HepG2 (cell line): ENCODE measurements at regions not wholly inside any gene's neighbourhood (a gene's known extent, or its start where the extent isn't known, plus 50 kb on each side); places are given as distances from the start of the nearest gene placed in this dataset.

Source experiments
- ATAC-seq: fragments of 200-7000 bp; cut with Tn5 transposase; 3 replicates; pipeline ENCODE4 v1.9.1; 2020; ENCODE audit warnings: mild to moderate bottlenecking, moderate library complexity
- BruUV-seq: library from RNA; stranded (reverse); fragments of 400-500 nt; replicated peaks from 2 replicates; lab custom pipeline; 2021; lab: Mats Ljungman, UMichigan
- CTCF ChIA-PET: fragments of 300-600 bp; formaldehyde crosslinking; extraction: SDS; loops from one replicate; lab custom pipeline; 2021; ENCODE audit warnings: low total read pairs, inconsistent platforms, low intra/inter-chr PET ratio; lab: Yijun Ruan, JAX
- POLR2A ChIA-PET: fragments of 350-600 bp; sonication (Branson Sonifier 250); formaldehyde crosslinking; loops from one replicate; lab custom pipeline; 2020; ENCODE audit warnings: antibody characterized with exemption, inconsistent platforms; lab: Yijun Ruan, JAX
- DNase-seq: peaks from one replicate; pipeline ENCODE4 v3.0.0-alpha.2; 2015; ENCODE audit warnings: low spot score
- FAIRE-seq: peaks from 3 replicates; lab custom pipeline; 2011; peaks lifted over from hg19 to GRCh38; lab: Jason Lieb, UNC
- H2AFZ ChIP-seq: one replicate; pipeline ENCODE4 v1.6.1; 2011; ENCODE audit warnings: low read length, inconsistent platforms
- H3K27ac ChIP-seq: fragments of 300-600 bp; 3 replicates; pipeline ENCODE4 v1.8.0; 2011; ENCODE audit warnings: mixed run types, mild to moderate bottlenecking, mixed read lengths, low read length, inconsistent platforms; ENCODE audit not compliant: insufficient read depth; ENCODE audit errors: extremely low read length
- H3K27me3 ChIP-seq, 2 experiments: fragments of 200-600 bp in 1 of 2; 2 replicates in 1 of 2; 3 replicates in 1 of 2; pipeline versions ENCODE4 v1.6.0 to v1.8.0; 2011; ENCODE audit warnings: low read length in 2 of 2, mild to moderate bottlenecking in 2 of 2, moderate library complexity in 2 of 2, inconsistent platforms in 1 of 2; ENCODE audit not compliant: insufficient read depth in 2 of 2, control insufficient read depth in 1 of 2
- H3K36me3 ChIP-seq, 2 experiments: fragments of 200-600 bp in 1 of 2; replicated peaks in 1 of 2; 2 replicates in 1 of 2; 3 replicates in 1 of 2; pipeline versions ENCODE4 v1.5.1 to v1.8.0; 2011; ENCODE audit warnings: low read length in 2 of 2, inconsistent platforms in 1 of 2; ENCODE audit not compliant: insufficient read depth in 2 of 2, control insufficient read depth in 1 of 2
- H3K4me1 ChIP-seq: 2 replicates; pipeline ENCODE4 v1.5.1; 2012; ENCODE audit warnings: low read length, inconsistent platforms; ENCODE audit not compliant: insufficient read depth
- H3K4me2 ChIP-seq: 2 replicates; pipeline ENCODE4 v1.6.0; 2011; ENCODE audit warnings: low read depth, low read length, inconsistent platforms
- H3K4me3 ChIP-seq, 3 experiments: fragments of 200-600 bp in 1 of 3; sonication (generic), shearing (Covaris generic) in 1 of 3; replicated peaks in 1 of 3; 2 replicates each; pipeline ENCODE4 v1.5.1; 2011 to 2016; ENCODE audit warnings: low read length in 3 of 3, inconsistent platforms in 2 of 3, low read depth in 2 of 3, mild to moderate bottlenecking in 2 of 3, control low read depth in 1 of 3, mixed read lengths in 1 of 3; ENCODE audit not compliant: insufficient read depth in 1 of 3
- H3K79me2 ChIP-seq: one replicate; pipeline ENCODE4 v1.6.1; 2011; ENCODE audit warnings: low read length, inconsistent platforms; ENCODE audit not compliant: insufficient read depth
- H3K9ac ChIP-seq: 2 replicates; pipeline ENCODE4 v1.6.0; 2011; ENCODE audit warnings: mild to moderate bottlenecking, low read depth, low read length, inconsistent platforms; ENCODE audit not compliant: insufficient read depth
- H3K9me3 ChIP-seq: 2 replicates; pipeline ENCODE4 v1.5.1; 2012; ENCODE audit warnings: mild to moderate bottlenecking, low read length
- H4K20me1 ChIP-seq: 2 replicates; pipeline ENCODE4 v1.6.0; 2011; ENCODE audit warnings: inconsistent platforms, mild to moderate bottlenecking, low read length, moderate library complexity; ENCODE audit not compliant: insufficient read depth
- CBFB ChIP-seq: sonication (generic); formaldehyde crosslinking; IDR thresholded peaks from 2 replicates; pipeline ENCODE4 v1.4.0; 2020; ENCODE audit warnings: missing genetic modification reagents
- GPN1 ChIP-seq: sonication (generic); formaldehyde crosslinking; IDR thresholded peaks from 2 replicates; pipeline ENCODE4 v1.5.1; 2020; ENCODE audit warnings: missing genetic modification reagents, borderline replicate concordance
- HNF4A ChIP-seq: sonication (generic); formaldehyde crosslinking; IDR thresholded peaks from 2 replicates; pipeline ENCODE4 v1.4.0; 2020; ENCODE audit warnings: missing genetic modification reagents
- HNF4G ChIP-seq, 2 experiments: sonication (generic) in 1 of 2; formaldehyde crosslinking in 1 of 2; IDR thresholded peaks; 2 replicates each; pipeline versions ENCODE4 v1.4.0 to v1.6.1; 2011 to 2020; ENCODE audit warnings: borderline replicate concordance in 2 of 2, low read depth in 2 of 2, mild to moderate bottlenecking in 2 of 2, low read length in 1 of 2, missing genetic modification reagents in 1 of 2, moderate library complexity in 1 of 2
- HNRNPK ChIP-seq: fragments of 200-400 bp; formaldehyde crosslinking; IDR thresholded peaks from 2 replicates; pipeline ENCODE4 v1.6.1; 2018; ENCODE audit warnings: low read length, low read depth, moderate library complexity, mild to moderate bottlenecking; ENCODE audit not compliant: poor library complexity, severe bottlenecking
- HOXA3 ChIP-seq: sonication (generic); formaldehyde crosslinking; IDR thresholded peaks from 2 replicates; pipeline ENCODE4 v1.5.0; 2020; ENCODE audit warnings: missing genetic modification reagents
- MIER3 ChIP-seq: IDR thresholded peaks from 2 replicates; pipeline ENCODE4 v1.6.1; 2016; ENCODE audit warnings: missing compliant biosample characterization, borderline replicate concordance
- MIXL1 ChIP-seq: IDR thresholded peaks from 2 replicates; pipeline ENCODE4 v1.6.1; 2016
- PAXIP1 ChIP-seq: sonication (generic); formaldehyde crosslinking; conservative IDR thresholded peaks from 2 replicates; pipeline ENCODE4 v1.4.0; 2020; ENCODE audit warnings: mild to moderate bottlenecking, missing genetic modification reagents, moderate library complexity
- POLR2AphosphoS2 ChIP-seq: IDR thresholded peaks from 2 replicates; pipeline ENCODE4 v1.6.1; 2011; ENCODE audit warnings: low read depth, low read length, improper control_type of control experiment
- REST ChIP-seq, 2 experiments: IDR thresholded peaks; 2 replicates each; pipeline ENCODE4 v1.6.1; 2011 to 2012; ENCODE audit warnings: low read length in 2 of 2, borderline replicate concordance in 1 of 2, low read depth in 1 of 2, mild to moderate bottlenecking in 1 of 2, moderate library complexity in 1 of 2
- SOX5 ChIP-seq: IDR thresholded peaks from 2 replicates; pipeline ENCODE4 v1.6.1; 2016; ENCODE audit warnings: borderline replicate concordance
- TERF1 ChIP-seq: sonication (generic); formaldehyde crosslinking; IDR thresholded peaks from 2 replicates; pipeline ENCODE4 v1.8.0; 2022; ENCODE audit warnings: mild to moderate bottlenecking, missing genetic modification reagents, moderate library complexity
- YEATS4 ChIP-seq: sonication (generic); formaldehyde crosslinking; IDR thresholded peaks from 2 replicates; pipeline ENCODE4 v1.4.0; 2020; ENCODE audit warnings: missing genetic modification reagents, borderline replicate concordance
- ZNF160 ChIP-seq: sonication (generic); formaldehyde crosslinking; IDR thresholded peaks from 2 replicates; pipeline ENCODE4 v1.8.0; 2022; ENCODE audit warnings: mild to moderate bottlenecking, inconsistent platforms, missing genetic modification reagents
- ZNF207 ChIP-seq: fragments of 450-650 bp; IDR thresholded peaks from 2 replicates; pipeline ENCODE4 v1.6.1; 2016; ENCODE audit warnings: antibody characterized with exemption, borderline replicate concordance
- ZNF343 ChIP-seq: sonication (generic); formaldehyde crosslinking; IDR thresholded peaks from 2 replicates; pipeline ENCODE4 v1.4.0; 2020; ENCODE audit warnings: mild to moderate bottlenecking, missing genetic modification reagents
- WGBS: methylation state at CpG from one replicate; pipeline ENCODE4 v1.1.6; 2017; ENCODE audit warnings: low lambda C conversion rate; 5-methylcytosine and 5-hydroxymethylcytosine counted together
- in situ Hi-C: cut with HindIII; loops from 2 replicates; pipeline ENCODE4 v1.10.0; 2017; ENCODE audit warnings: low pct_unique_long_range_greater_than_20kb; ENCODE audit not compliant: extremely low pct_ligation_motif_present
- intact Hi-C: fragments of 100-400 bp; cut with micrococcal nuclease; formaldehyde crosslinking; loops from one replicate; pipeline ENCODE4 v1.10.0; 2022; ENCODE audit not compliant: unreplicated experiment

DNA sequence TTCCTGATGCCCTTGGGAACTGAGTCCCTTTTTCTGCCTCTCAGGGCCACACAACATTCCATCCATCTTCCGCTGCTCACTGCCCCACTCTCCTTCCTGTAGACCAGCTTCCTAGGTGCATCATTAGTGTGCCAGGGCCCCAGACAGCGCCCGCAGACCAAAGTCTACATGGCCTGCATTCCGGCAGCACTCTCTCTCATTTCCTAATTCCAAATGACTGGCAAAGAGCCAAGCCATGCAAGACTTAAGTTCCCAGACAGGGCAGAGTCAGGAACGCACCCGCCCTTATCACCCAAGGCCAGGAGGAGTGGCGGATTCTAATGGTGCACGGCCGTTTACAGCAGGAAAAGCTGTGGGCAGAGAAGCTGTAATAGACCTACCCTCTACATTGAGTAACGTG is 159.8 kb upstream of the ARID1B start:
- H3K36me3 ChIP-seq = no peaks in the 10 kb centered on the region
- intact Hi-C loops = no loop called here
- no peak overlapping the region for H3K4me3 ChIP-seq
- peak; percentile 89 for ATAC-seq
- H3K27me3 ChIP-seq = 0 out of 5 replicates have a peak, but pooled peaks cover 0 to 2% of the 10 kb centered on the region in 2 experiments
- POLR2A ChIA-PET = no interaction called here
- FAIRE-seq = no peak
- CTCF ChIA-PET = no interaction called here
- no peak overlapping the region for H3K27ac ChIP-seq
- in situ Hi-C loops = no loop called here
- no peak overlapping the region for H2AFZ ChIP-seq
- no peaks in the 10 kb centered on the region for H4K20me1 ChIP-seq
- 6% methylated on average over 10 of the region's 10 CpGs for WGBS
- DNase-seq = peak; percentile 81
- peaks cover 20% of the 10 kb centered on the region for H3K9me3 ChIP-seq
- H3K9ac ChIP-seq = no peak overlapping the region
- peaks cover 16% of the 10 kb centered on the region for H3K4me1 ChIP-seq
- H3K4me2 ChIP-seq = no peak overlapping the region; the same call in 1 of the 2 replicates
- no peaks in the 10 kb centered on the region for H3K79me2 ChIP-seq
- BruUV-seq = no TSS peak
- TF ChIP-seq ZNF160 (CRISPR knock-in tag) (no peak), HNF4A (peak; percentile 80), SOX5 (CRISPR knock-in tag) (no peak), ZNF343 (no peak), CBFB (no peak), HOXA3 (no peak), PAXIP1 (CRISPR knock-in tag) (peak; percentile 31; the same call in 1 of the 2 replicates), MIER3 (no peak), TERF1 (CRISPR knock-in tag) (no peak), POLR2AphosphoS2 (no peak), HNRNPK (no peak), MIXL1 (CRISPR knock-in tag) (no peak), YEATS4 (CRISPR knock-in tag) (no peak), ZNF207 (no peak), REST (IDR thresholded peaks at IDR 0.05; ENCODE audit: borderline replicate concordance in 1 of 2, low read depth in 1 of 2, low read length in 2 of 2) (no peak), GPN1 (CRISPR knock-in tag) (no peak), HNF4G (IDR thresholded peaks at IDR 0.05; ENCODE audit: borderline replicate concordance, low read depth, low read length) (peak; percentile 78), HNF4G (CRISPR knock-in tag; IDR thresholded peaks at IDR 0.05; ENCODE audit: borderline replicate concordance, low read depth) (no peak)
